Mesenchymal stem cell (in vitro differentiated cells and primary cell): ENCODE measurements at regions not wholly inside any gene's neighbourhood (a gene's known extent, or its start where the extent isn't known, plus 50 kb on each side); places are given as distances from the start of the nearest gene placed in this dataset.

ENCODE experiments used
- DNase-seq: peaks from one replicate; pipeline ENCODE4 v3.0.0-alpha.2; 2013
- H2AFZ ChIP-seq: one replicate; pipeline ENCODE4 v1.6.1; 2013; ENCODE audit warnings: low read depth, mild to moderate bottlenecking, control low read depth, inconsistent platforms, low read length, moderate library complexity
- H2AK5ac ChIP-seq: 2 replicates; pipeline ENCODE4 v1.6.1; 2013; ENCODE audit warnings: low read length, moderate library complexity, mild to moderate bottlenecking, inconsistent platforms; ENCODE audit not compliant: severe bottlenecking
- H2BK120ac ChIP-seq: one replicate; pipeline ENCODE4 v1.6.1; 2013; ENCODE audit warnings: low read depth, mild to moderate bottlenecking, inconsistent platforms, low read length, moderate library complexity
- H2BK12ac ChIP-seq, 2 experiments: one replicate each; pipeline ENCODE4 v1.6.1; 2013; ENCODE audit warnings: inconsistent platforms in 2 of 2, low read length in 2 of 2, mild to moderate bottlenecking in 2 of 2, moderate library complexity in 2 of 2, control low read depth in 1 of 2
- H2BK15ac ChIP-seq: one replicate; pipeline ENCODE4 v1.6.1; 2013; ENCODE audit warnings: mild to moderate bottlenecking, low read depth, inconsistent platforms; ENCODE audit not compliant: poor library complexity, severe bottlenecking
- H2BK5ac ChIP-seq: 2 replicates; pipeline ENCODE4 v1.6.1; 2013; ENCODE audit warnings: low read depth, mild to moderate bottlenecking, low read length, control low read depth, inconsistent platforms; ENCODE audit not compliant: poor library complexity, severe bottlenecking
- H3K14ac ChIP-seq, 2 experiments: one replicate each; pipeline ENCODE4 v1.6.1; 2013; ENCODE audit warnings: inconsistent platforms in 2 of 2, low read length in 2 of 2, control low read depth in 1 of 2, mild to moderate bottlenecking in 1 of 2, moderate library complexity in 1 of 2
- H3K18ac ChIP-seq, 2 experiments: one replicate each; pipeline ENCODE4 v1.6.1; 2013; ENCODE audit warnings: inconsistent platforms in 2 of 2, low read length in 2 of 2, control low read depth in 1 of 2, low read depth in 1 of 2, mild to moderate bottlenecking in 1 of 2
- H3K23ac ChIP-seq, 2 experiments: one replicate each; pipeline ENCODE4 v1.6.1; 2013; ENCODE audit warnings: inconsistent platforms in 2 of 2, low read length in 2 of 2, mild to moderate bottlenecking in 2 of 2, moderate library complexity in 2 of 2, control low read depth in 1 of 2
- H3K27ac ChIP-seq: 2 replicates; pipeline ENCODE4 v1.5.1; 2013; ENCODE audit warnings: mild to moderate bottlenecking, moderate library complexity, low read length, control low read depth, inconsistent platforms; ENCODE audit not compliant: poor library complexity, severe bottlenecking
- H3K27me3 ChIP-seq, 2 experiments: 2 replicates each; pipeline versions ENCODE4 v1.6.1 to v1.7.0; 2013; ENCODE audit warnings: low read length in 2 of 2, mild to moderate bottlenecking in 2 of 2, moderate library complexity in 2 of 2, control low read depth in 1 of 2, inconsistent platforms in 1 of 2; ENCODE audit not compliant: control insufficient read depth in 1 of 2, insufficient read depth in 1 of 2
- H3K36me3 ChIP-seq, 2 experiments: 2 replicates each; pipeline versions ENCODE4 v1.6.1 to v1.7.0; 2013; ENCODE audit warnings: low read length in 2 of 2, control low read depth in 1 of 2, inconsistent platforms in 1 of 2, low read depth in 1 of 2, mild to moderate bottlenecking in 1 of 2; ENCODE audit not compliant: insufficient read depth in 2 of 2, control insufficient read depth in 1 of 2
- H3K4ac ChIP-seq, 2 experiments: one replicate each; pipeline ENCODE4 v1.6.1; 2013; ENCODE audit warnings: inconsistent platforms in 2 of 2, low read length in 2 of 2, mild to moderate bottlenecking in 2 of 2, moderate library complexity in 2 of 2, control low read depth in 1 of 2, low read depth in 1 of 2
- H3K4me1 ChIP-seq: 2 replicates; pipeline ENCODE4 v1.6.1; 2013; ENCODE audit warnings: low read depth, low read length, control low read depth; ENCODE audit not compliant: control insufficient read depth, insufficient read depth
- H3K4me2 ChIP-seq: 2 replicates; pipeline ENCODE4 v1.6.1; 2013; ENCODE audit warnings: low read length, mild to moderate bottlenecking, inconsistent platforms; ENCODE audit not compliant: poor library complexity, severe bottlenecking
- H3K4me3 ChIP-seq, 2 experiments: 2 replicates each; pipeline versions ENCODE4 v1.5.1 to v1.7.0; 2013; ENCODE audit warnings: low read length in 2 of 2, mild to moderate bottlenecking in 2 of 2, control low read depth in 1 of 2, low read depth in 1 of 2; ENCODE audit not compliant: insufficient read depth in 1 of 2
- H3K79me1 ChIP-seq: replicated peaks from 2 replicates; pipeline ENCODE4 v1.6.1; 2013; ENCODE audit warnings: mild to moderate bottlenecking, control low read depth, low read length, inconsistent platforms; ENCODE audit not compliant: poor library complexity, severe bottlenecking
- H3K9ac ChIP-seq: 2 replicates; pipeline ENCODE4 v1.7.0; 2013; ENCODE audit warnings: mild to moderate bottlenecking, low read length, moderate library complexity
- H3K9me3 ChIP-seq: 2 replicates; pipeline ENCODE4 v1.7.0; 2013; ENCODE audit warnings: mild to moderate bottlenecking, low read length; ENCODE audit not compliant: control insufficient read depth
- H4K8ac ChIP-seq: one replicate; pipeline ENCODE4 v1.6.1; 2013; ENCODE audit warnings: inconsistent platforms, mild to moderate bottlenecking, low read length, moderate library complexity
- H4K91ac ChIP-seq: one replicate; pipeline ENCODE4 v1.6.1; 2013; ENCODE audit warnings: mild to moderate bottlenecking, low read length, inconsistent platforms
- WGBS: methylation state at CpG from one replicate; pipeline ENCODE4 v1.1.7; 2013; ENCODE audit warnings: mixed read lengths; 5-methylcytosine and 5-hydroxymethylcytosine counted together

DNA sequence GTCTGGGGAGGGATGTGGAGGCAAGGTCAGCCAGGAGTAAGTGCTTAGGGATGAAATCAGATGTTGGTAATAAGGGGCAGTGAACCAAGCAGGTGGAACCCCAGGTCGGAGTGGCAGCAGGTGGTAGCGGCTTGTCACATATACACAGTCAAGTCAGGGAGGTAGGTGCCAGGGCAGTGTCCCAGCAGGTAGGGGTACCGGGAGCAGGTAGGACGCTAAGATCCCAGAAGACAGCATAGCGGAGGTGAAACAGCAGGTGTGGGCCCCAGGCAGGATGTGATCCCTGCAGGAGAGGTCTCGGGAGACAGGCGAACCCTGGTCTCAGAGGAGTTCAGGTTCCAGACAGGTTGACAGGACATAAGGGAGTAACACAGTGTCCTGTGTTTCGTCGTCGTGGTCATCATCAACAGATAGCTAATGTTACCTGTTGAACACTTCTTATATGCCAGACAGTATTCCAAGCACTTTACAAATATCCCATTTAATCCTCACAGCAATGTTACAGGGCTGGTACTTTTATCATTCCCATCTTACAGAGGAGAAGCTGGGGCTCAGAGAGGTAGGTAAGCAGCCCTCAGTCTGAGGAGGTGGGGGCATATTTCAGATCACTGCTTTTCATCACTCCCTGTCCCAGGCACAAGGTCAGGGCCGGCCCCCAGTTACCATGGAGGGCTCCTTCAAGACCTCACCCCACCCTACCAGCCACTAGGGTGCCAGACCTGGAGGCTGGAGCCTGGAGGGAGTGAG, 241.6 kb downstream of the UACA start:
- 87% methylated on average over 10 of the region's 11 CpGs for WGBS

DNA sequence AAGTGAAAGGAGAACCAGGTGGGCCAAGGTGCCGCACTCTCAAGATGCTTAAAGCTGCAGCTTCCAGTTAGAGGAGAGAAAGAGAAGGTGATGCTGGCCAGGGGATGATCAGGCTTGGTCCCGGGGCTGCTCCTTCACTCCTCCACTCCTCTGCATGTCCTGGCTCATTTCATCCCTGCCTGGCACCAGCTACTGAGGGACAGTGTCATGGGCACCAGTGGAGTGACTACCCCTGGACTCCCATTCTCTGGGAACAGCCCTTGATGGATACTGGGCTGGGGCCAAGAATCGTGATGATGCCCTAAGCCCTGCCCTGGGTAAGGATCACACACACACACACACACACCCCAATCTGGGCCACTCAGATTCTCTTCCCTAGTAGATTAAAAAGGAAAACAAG, 243.7 kb downstream of the UACA start:
- H3K18ac ChIP-seq = no peak overlapping the region
- no peak overlapping the region for H3K4ac ChIP-seq
- peak overlapping the region in 1 of 2 experiments; percentile 15 for H2BK12ac ChIP-seq
- H2AFZ ChIP-seq = no peak overlapping the region
- 80% methylated on average over 2 of the region's 3 CpGs for WGBS
- H2BK15ac ChIP-seq = no peak overlapping the region
- no peak overlapping the region for H3K4me3 ChIP-seq
- H3K36me3 ChIP-seq = no peaks in the 10 kb centered on the region
- H2BK5ac ChIP-seq = no peak overlapping the region
- no peak for DNase-seq
- no peak overlapping the region for H4K8ac ChIP-seq
- H3K14ac ChIP-seq = no peak overlapping the region
- peaks cover 42 to 97% of the 10 kb centered on the region in 2 experiments for H3K27me3 ChIP-seq
- H3K9ac ChIP-seq = no peak overlapping the region
- no peak overlapping the region for H2AK5ac ChIP-seq
- no peaks in the 10 kb centered on the region for H3K4me1 ChIP-seq
- H3K9me3 ChIP-seq = no peaks in the 10 kb centered on the region
- no peak overlapping the region for H3K23ac ChIP-seq
- no peak overlapping the region for H3K27ac ChIP-seq
- H4K91ac ChIP-seq = no peak overlapping the region
- no peak overlapping the region for H2BK120ac ChIP-seq
- no peaks in the 10 kb centered on the region for H3K79me1 ChIP-seq
- no peak overlapping the region for H3K4me2 ChIP-seq

More for the DNA sequence above, 241.6 kb downstream of the UACA start:
- Histone ChIP-seq H3K23ac (no peak overlapping the region), H3K36me3 (no peaks in the 10 kb centered on the region), H4K8ac (no peak overlapping the region), H2BK120ac (no peak overlapping the region), H2BK12ac (no peak overlapping the region), H2AK5ac (no peak overlapping the region), H4K91ac (no peak overlapping the region), H3K9ac (no peak overlapping the region), H2BK5ac (no peak overlapping the region), H3K4me3 (no peak overlapping the region), H3K27me3 (peaks cover 38 to 94% of the 10 kb centered on the region in 2 experiments), H3K4ac (no peak overlapping the region), H3K4me1 (peaks cover 5% of the 10 kb centered on the region), H3K9me3 (no peaks in the 10 kb centered on the region), H3K79me1 (no peaks in the 10 kb centered on the region), H2BK15ac (no peak overlapping the region), H3K4me2 (no peak overlapping the region), H3K18ac (no peak overlapping the region), H3K14ac (no peak overlapping the region), H2AFZ (no peak overlapping the region), H3K27ac (no peak overlapping the region)
- DNase-seq = no peak

DNA sequence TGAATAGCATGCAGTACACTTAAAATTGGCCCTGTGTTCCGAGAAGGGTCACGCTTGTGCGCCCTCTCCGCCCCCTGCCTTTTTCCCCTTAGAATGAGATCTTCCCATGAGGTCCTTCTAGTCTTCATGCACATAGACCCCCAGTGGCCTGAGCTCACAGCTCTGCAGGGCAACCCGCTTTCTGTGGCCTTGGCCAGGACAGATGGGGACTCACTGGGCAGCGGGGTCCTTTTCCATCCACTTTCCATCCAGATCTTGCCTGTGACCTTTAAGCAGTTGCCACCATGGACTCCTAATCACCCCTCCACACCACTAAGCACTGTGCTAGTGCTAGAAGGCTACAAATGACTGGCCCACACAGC, 244.4 kb downstream of the UACA start:
- DNase-seq = no peak
- H2AK5ac ChIP-seq = no peak overlapping the region
- no peaks in the 10 kb centered on the region for H3K79me1 ChIP-seq
- no peak overlapping the region for H2BK5ac ChIP-seq
- 96% methylated on average over 6 of the region's 6 CpGs for WGBS
- no peak overlapping the region for H2BK15ac ChIP-seq
- H3K4me1 ChIP-seq = no peaks in the 10 kb centered on the region
- no peak overlapping the region for H3K4me3 ChIP-seq
- H2BK120ac ChIP-seq = no peak overlapping the region
- no peak overlapping the region for H3K4ac ChIP-seq
- H2AFZ ChIP-seq = no peak overlapping the region
- no peak overlapping the region for H3K18ac ChIP-seq
- H3K14ac ChIP-seq = no peak overlapping the region
- H3K27ac ChIP-seq = no peak overlapping the region
- peaks cover 48 to 97% of the 10 kb centered on the region in 2 experiments for H3K27me3 ChIP-seq
- no peaks in the 10 kb centered on the region for H3K36me3 ChIP-seq
- H2BK12ac ChIP-seq = no peak overlapping the region
- no peaks in the 10 kb centered on the region for H3K9me3 ChIP-seq
- no peak overlapping the region for H3K4me2 ChIP-seq
- H3K9ac ChIP-seq = no peak overlapping the region
- no peak overlapping the region for H4K91ac ChIP-seq
- no peak overlapping the region for H3K23ac ChIP-seq
- H4K8ac ChIP-seq = no peak overlapping the region

DNA sequence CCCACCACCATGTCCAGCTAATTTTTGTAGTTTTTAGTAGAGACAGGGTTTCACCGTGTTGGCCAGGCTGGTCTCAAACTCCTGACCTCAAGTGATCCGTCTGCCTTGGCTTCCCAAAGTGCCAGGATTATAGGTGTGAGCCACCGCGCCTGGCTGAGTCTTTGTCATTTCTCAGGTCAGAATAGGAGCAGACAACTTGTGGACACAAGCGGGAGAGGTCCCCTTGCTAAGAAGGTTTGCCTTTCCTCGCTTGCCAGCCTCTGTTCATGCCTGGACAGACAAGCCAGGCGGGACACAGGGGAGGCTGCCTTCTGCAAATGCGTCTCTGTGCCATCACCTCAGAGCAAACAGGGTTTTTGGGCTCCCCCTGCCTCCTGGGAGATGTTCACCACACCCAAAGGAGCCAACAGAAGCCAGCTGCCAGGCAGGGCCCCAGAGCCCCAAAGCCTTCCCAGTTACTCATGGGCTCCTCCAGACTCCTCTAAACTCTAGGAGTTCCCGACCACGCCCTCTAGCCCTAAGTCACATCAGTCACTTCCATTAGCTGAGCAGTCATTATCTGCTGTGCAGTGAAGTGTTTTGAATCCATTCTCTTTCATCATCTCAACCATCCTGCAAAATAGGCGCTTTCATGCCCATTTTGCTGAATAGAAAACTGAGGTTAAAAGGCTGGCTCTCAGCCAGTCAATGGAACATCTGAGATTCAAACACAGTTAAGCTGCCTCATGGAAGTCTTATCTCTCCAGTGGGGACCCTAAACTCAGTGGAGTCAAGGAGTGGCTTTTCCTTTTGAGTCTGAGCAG, 245.0 kb downstream of the UACA start:
- 98% methylated on average over 11 of the region's 11 CpGs for WGBS
- no peaks in the 10 kb centered on the region for H3K9me3 ChIP-seq
- H4K8ac ChIP-seq = no peak overlapping the region
- no peaks in the 10 kb centered on the region for H3K79me1 ChIP-seq
- H3K9ac ChIP-seq = no peak overlapping the region
- no peak overlapping the region for H4K91ac ChIP-seq
- no peak overlapping the region for H3K4ac ChIP-seq
- H3K18ac ChIP-seq = no peak overlapping the region
- no peaks in the 10 kb centered on the region for H3K36me3 ChIP-seq
- H3K4me1 ChIP-seq = no peaks in the 10 kb centered on the region
- H2BK120ac ChIP-seq = no peak overlapping the region
- no peak overlapping the region for H3K27ac ChIP-seq
- no peak overlapping the region for H3K4me2 ChIP-seq
- no peak overlapping the region for H2AK5ac ChIP-seq
- H2AFZ ChIP-seq = no peak overlapping the region
- peaks cover 48 to 97% of the 10 kb centered on the region in 2 experiments for H3K27me3 ChIP-seq
- H2BK15ac ChIP-seq = no peak overlapping the region
- no peak overlapping the region for H3K23ac ChIP-seq
- H3K4me3 ChIP-seq = no peak overlapping the region
- H2BK12ac ChIP-seq = no peak overlapping the region
- H3K14ac ChIP-seq = peak overlapping the region in 1 of 2 experiments; percentile 57
- H2BK5ac ChIP-seq = no peak overlapping the region
- DNase-seq = no peak
